ENCODE measurements at regions not wholly inside any gene's neighbourhood (a gene's known extent, or its start where the extent isn't known, plus 50 kb on each side); places are given as distances from the start of the nearest gene placed in this dataset.

- TF ChIP-seq CTCF (conservative IDR thresholded peaks at IDR 0.05; ENCODE audit: low read depth, low read length) = no peak
- no peak for TF ChIP-seq EZH2 (IDR thresholded peaks at IDR 0.05; ENCODE audit: borderline replicate concordance, low read depth, low read length, poor library complexity, severe bottlenecking)
Measured at GRCh38 chr5:87768190-87768589, 355.5 kb upstream of the CCNH start.

All from A673 (cell line).